WTC11 (cell line): ENCODE measurements at regions not wholly inside any gene's neighbourhood (a gene's known extent, or its start where the extent isn't known, plus 50 kb on each side); places are given as distances from the start of the nearest gene placed in this dataset.

ENCODE experiments used
- ATAC-seq: fragments of 200-7000 bp; cut with Tn5 transposase; 2 replicates; pipeline ENCODE4 v1.10.0; 2021; ENCODE audit warnings: mild to moderate bottlenecking, moderate library complexity
- CTCF ChIA-PET: fragments of 300-600 bp; sonication (Branson Sonifier 250); formaldehyde crosslinking; loops from one replicate; lab custom pipeline; 2021; ENCODE audit warnings: antibody characterized with exemption; lab: Charles Lee
- POLR2A ChIA-PET: fragments of 350-600 bp; sonication (Branson Sonifier 250); formaldehyde crosslinking; loops from one replicate; lab custom pipeline; 2021; ENCODE audit warnings: antibody characterized with exemption; lab: Charles Lee
- DNase-seq: peaks from one replicate; pipeline ENCODE4 v3.0.0; 2021; ENCODE audit warnings: low spot score
- H3K27ac Mint-ChIP-seq: 2 replicates; pipeline ENCODE4 v1.8.0; 2021; ENCODE audit warnings: mixed read lengths
- H3K27me3 Mint-ChIP-seq: 2 replicates; pipeline ENCODE4 v1.8.0; 2021; ENCODE audit warnings: low read depth, mild to moderate bottlenecking, moderate library complexity, mixed read lengths
- H3K36me3 Mint-ChIP-seq: 2 replicates; pipeline ENCODE4 v1.8.0; 2021; ENCODE audit warnings: mixed read lengths
- H3K4me1 Mint-ChIP-seq: 2 replicates; pipeline ENCODE4 v1.8.0; 2022; ENCODE audit warnings: mixed read lengths
- H3K4me3 Mint-ChIP-seq: 2 replicates; pipeline ENCODE4 v1.8.0; 2021; ENCODE audit warnings: mild to moderate bottlenecking, moderate library complexity, mixed read lengths
- H3K9me3 Mint-ChIP-seq: 2 replicates; pipeline ENCODE4 v1.8.0; 2021; ENCODE audit warnings: mixed read lengths
- AR ChIP-seq: fragments of 250-450 bp; sonication (Bioruptor Pico); IDR thresholded peaks from 2 replicates; pipeline ENCODE4 v1.9.0; 2021; ENCODE audit warnings: mild to moderate bottlenecking
- ATF1 ChIP-seq: sonication (generic); formaldehyde crosslinking; IDR thresholded peaks from 2 replicates; pipeline ENCODE4 v1.8.1; 2023; ENCODE audit warnings: mild to moderate bottlenecking, moderate library complexity, missing genetic modification reagents
- ELF4 ChIP-seq: sonication (generic); formaldehyde crosslinking; IDR thresholded peaks from 2 replicates; pipeline ENCODE4 v1.8.1; 2022; ENCODE audit warnings: low read depth, mild to moderate bottlenecking, moderate library complexity, missing genetic modification reagents
- ERG ChIP-seq: fragments of 250-450 bp; sonication (Bioruptor Pico); IDR thresholded peaks from 2 replicates; pipeline ENCODE4 v1.8.0; 2021; ENCODE audit warnings: mild to moderate bottlenecking
- JAZF1 ChIP-seq: fragments of 250-450 bp; sonication (Bioruptor Pico); IDR thresholded peaks from 2 replicates; pipeline ENCODE4 v1.9.0; 2021; ENCODE audit warnings: moderate library complexity, mild to moderate bottlenecking, inconsistent platforms
- JUN ChIP-seq: sonication (generic); formaldehyde crosslinking; IDR thresholded peaks from 2 replicates; pipeline ENCODE4 v1.8.0; 2023; ENCODE audit warnings: mild to moderate bottlenecking, missing genetic modification reagents
- ZBTB43 ChIP-seq: sonication (generic); formaldehyde crosslinking; IDR thresholded peaks from 2 replicates; pipeline ENCODE4 v1.8.1; 2023; ENCODE audit warnings: mild to moderate bottlenecking, missing genetic modification reagents
- TF ChIP-seq, protein P1 (sequence below): sonication (generic); formaldehyde crosslinking; IDR thresholded peaks from 2 replicates; pipeline ENCODE4 v1.8.1; 2023; ENCODE audit warnings: mild to moderate bottlenecking, missing genetic modification reagents
- TF ChIP-seq, protein P2 (sequence below): fragments of 250-450 bp; sonication (Bioruptor Pico); IDR thresholded peaks from 2 replicates; pipeline ENCODE4 v1.9.0; 2021; ENCODE audit warnings: mild to moderate bottlenecking, borderline replicate concordance
- TF ChIP-seq, protein P3 (sequence below): sonication (generic); formaldehyde crosslinking; IDR thresholded peaks from 2 replicates; pipeline ENCODE4 v1.8.1; 2022; ENCODE audit warnings: missing genetic modification reagents, borderline replicate concordance

- ATAC-seq (no peak), DNase-seq (no peak)
- H3K4me1 Mint-ChIP-seq, result no peaks in the 10 kb centered on the region
- H3K27me3 Mint-ChIP-seq, result no peaks in the 10 kb centered on the region
- H3K36me3 Mint-ChIP-seq, result peaks cover 7% of the 10 kb centered on the region
- TF ChIP-seq, protein P1, sequence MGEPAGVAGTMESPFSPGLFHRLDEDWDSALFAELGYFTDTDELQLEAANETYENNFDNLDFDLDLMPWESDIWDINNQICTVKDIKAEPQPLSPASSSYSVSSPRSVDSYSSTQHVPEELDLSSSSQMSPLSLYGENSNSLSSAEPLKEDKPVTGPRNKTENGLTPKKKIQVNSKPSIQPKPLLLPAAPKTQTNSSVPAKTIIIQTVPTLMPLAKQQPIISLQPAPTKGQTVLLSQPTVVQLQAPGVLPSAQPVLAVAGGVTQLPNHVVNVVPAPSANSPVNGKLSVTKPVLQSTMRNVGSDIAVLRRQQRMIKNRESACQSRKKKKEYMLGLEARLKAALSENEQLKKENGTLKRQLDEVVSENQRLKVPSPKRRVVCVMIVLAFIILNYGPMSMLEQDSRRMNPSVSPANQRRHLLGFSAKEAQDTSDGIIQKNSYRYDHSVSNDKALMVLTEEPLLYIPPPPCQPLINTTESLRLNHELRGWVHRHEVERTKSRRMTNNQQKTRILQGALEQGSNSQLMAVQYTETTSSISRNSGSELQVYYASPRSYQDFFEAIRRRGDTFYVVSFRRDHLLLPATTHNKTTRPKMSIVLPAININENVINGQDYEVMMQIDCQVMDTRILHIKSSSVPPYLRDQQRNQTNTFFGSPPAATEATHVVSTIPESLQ, result no peak
- no peak for TF ChIP-seq ATF1 (CRISPR knock-in tag)
- TF ChIP-seq ZBTB43, result no peak
- TF ChIP-seq ERG (CRISPR knock-in tag), result no peak
- POLR2A ChIA-PET, result no interaction called here
- H3K4me3 Mint-ChIP-seq, result no peak overlapping the region
- CTCF ChIA-PET, result interaction anchor here (1.1 kb wide), 1 partner anchor 51 kb away, joined by 4 read pairs; no protein-coding TSS in a partner anchor
- H3K9me3 Mint-ChIP-seq, result peaks cover 17% of the 10 kb centered on the region
- H3K27ac Mint-ChIP-seq, result no peak overlapping the region
Observed at GRCh38 chr12:131210506-131211339, 257.0 kb downstream of the ADGRD1 start.

DNA sequence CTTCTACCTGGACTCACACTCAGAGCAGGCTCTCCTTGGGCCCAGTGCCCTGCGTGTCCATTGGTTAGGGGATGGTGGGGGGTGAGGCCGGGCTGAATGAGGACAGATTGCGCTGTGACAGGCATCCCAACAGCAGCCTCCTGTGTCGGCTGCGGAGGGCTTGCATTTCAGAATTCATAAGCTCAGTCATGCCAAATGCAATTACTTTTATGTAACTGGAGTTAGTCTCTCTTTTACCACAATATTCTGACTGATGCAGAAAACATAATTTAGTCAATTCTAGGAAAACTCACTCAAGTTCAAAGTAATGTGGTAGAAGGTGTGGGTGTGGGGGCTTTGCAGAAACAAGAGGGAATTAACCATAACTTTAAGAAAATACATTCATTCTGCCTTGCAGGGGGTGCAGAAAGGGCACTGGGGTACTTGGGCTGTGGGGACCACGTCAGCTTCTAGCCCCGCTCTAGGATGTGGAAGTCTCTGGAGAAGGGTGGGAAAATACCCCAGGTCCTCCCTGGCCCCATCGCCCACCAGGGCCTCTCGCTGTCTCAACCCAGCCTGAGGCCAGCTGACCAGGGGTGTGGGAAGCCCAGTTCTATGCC is 257.7 kb downstream of the ADGRD1 start:
- TF ChIP-seq JUN (CRISPR knock-in tag) (no peak), AR (CRISPR knock-in tag) (no peak), JAZF1 (CRISPR knock-in tag) (no peak), ELF4 (no peak)
- TF ChIP-seq, protein P2, sequence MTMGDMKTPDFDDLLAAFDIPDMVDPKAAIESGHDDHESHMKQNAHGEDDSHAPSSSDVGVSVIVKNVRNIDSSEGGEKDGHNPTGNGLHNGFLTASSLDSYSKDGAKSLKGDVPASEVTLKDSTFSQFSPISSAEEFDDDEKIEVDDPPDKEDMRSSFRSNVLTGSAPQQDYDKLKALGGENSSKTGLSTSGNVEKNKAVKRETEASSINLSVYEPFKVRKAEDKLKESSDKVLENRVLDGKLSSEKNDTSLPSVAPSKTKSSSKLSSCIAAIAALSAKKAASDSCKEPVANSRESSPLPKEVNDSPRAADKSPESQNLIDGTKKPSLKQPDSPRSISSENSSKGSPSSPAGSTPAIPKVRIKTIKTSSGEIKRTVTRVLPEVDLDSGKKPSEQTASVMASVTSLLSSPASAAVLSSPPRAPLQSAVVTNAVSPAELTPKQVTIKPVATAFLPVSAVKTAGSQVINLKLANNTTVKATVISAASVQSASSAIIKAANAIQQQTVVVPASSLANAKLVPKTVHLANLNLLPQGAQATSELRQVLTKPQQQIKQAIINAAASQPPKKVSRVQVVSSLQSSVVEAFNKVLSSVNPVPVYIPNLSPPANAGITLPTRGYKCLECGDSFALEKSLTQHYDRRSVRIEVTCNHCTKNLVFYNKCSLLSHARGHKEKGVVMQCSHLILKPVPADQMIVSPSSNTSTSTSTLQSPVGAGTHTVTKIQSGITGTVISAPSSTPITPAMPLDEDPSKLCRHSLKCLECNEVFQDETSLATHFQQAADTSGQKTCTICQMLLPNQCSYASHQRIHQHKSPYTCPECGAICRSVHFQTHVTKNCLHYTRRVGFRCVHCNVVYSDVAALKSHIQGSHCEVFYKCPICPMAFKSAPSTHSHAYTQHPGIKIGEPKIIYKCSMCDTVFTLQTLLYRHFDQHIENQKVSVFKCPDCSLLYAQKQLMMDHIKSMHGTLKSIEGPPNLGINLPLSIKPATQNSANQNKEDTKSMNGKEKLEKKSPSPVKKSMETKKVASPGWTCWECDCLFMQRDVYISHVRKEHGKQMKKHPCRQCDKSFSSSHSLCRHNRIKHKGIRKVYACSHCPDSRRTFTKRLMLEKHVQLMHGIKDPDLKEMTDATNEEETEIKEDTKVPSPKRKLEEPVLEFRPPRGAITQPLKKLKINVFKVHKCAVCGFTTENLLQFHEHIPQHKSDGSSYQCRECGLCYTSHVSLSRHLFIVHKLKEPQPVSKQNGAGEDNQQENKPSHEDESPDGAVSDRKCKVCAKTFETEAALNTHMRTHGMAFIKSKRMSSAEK (CRISPR knock-in tag), result no peak
- TF ChIP-seq, protein P3, sequence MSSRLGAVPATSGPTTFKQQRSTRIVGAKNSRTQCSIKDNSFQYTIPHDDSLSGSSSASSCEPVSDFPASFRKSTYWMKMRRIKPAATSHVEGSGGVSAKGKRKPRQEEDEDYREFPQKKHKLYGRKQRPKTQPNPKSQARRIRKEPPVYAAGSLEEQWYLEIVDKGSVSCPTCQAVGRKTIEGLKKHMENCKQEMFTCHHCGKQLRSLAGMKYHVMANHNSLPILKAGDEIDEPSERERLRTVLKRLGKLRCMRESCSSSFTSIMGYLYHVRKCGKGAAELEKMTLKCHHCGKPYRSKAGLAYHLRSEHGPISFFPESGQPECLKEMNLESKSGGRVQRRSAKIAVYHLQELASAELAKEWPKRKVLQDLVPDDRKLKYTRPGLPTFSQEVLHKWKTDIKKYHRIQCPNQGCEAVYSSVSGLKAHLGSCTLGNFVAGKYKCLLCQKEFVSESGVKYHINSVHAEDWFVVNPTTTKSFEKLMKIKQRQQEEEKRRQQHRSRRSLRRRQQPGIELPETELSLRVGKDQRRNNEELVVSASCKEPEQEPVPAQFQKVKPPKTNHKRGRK (CRISPR knock-in tag), result no peak

More for the DNA sequence above, 257.7 kb downstream of the ADGRD1 start:
- Mint-ChIP-seq H3K27me3 (no peaks in the 10 kb centered on the region), H3K36me3 (peaks cover 7% of the 10 kb centered on the region), H3K4me1 (no peaks in the 10 kb centered on the region), H3K4me3 (no peak overlapping the region), H3K27ac (no peak overlapping the region), H3K9me3 (peaks cover 17% of the 10 kb centered on the region)
- no peak for ATAC-seq
- ChIA-PET POLR2A (no interaction called here), CTCF (no interaction called here)
- no peak for DNase-seq
